OCI-LY3 (cell line): ENCODE measurements at regions not wholly inside any gene's neighbourhood (a gene's known extent, or its start where the extent isn't known, plus 50 kb on each side); places are given as distances from the start of the nearest gene placed in this dataset.

Source experiments
- H2AFZ ChIP-seq: fragments of 200-600, 300-600 bp; shearing (Covaris generic); 2 replicates; pipeline ENCODE4 v1.6.0; 2014; ENCODE audit warnings: antibody characterized with exemption, low read depth, low read length
- H3K27ac ChIP-seq: fragments of 200-600, 300-600 bp; sonication (generic); 2 replicates; pipeline ENCODE4 v1.5.1; 2014; ENCODE audit warnings: mild to moderate bottlenecking, low read length, moderate library complexity, mixed read lengths
- H3K27me3 ChIP-seq: fragments of 200-600, 300-600 bp; sonication (generic); 2 replicates; pipeline ENCODE4 v1.6.1; 2014; ENCODE audit warnings: low read depth, low read length, mixed read lengths
- H3K36me3 ChIP-seq: fragments of 200-600, 300-600 bp; sonication (generic); replicated peaks from 2 replicates; pipeline ENCODE3; 2014; ENCODE audit warnings: low read depth, low read length, mixed read lengths
- H3K4me1 ChIP-seq: fragments of 300-600, 200-600 bp; sonication (generic); 2 replicates; pipeline ENCODE4 v1.6.1; 2014; ENCODE audit warnings: low read length, mixed read lengths
- H3K4me2 ChIP-seq: fragments of 200-600, 300-600 bp; sonication (generic); 2 replicates; pipeline ENCODE4 v1.6.1; 2014; ENCODE audit warnings: low read length, mixed read lengths
- H3K4me3 ChIP-seq: fragments of 300-600, 200-600 bp; sonication (generic); 2 replicates; pipeline ENCODE4 v1.5.1; 2014; ENCODE audit warnings: antibody characterized with exemption, mild to moderate bottlenecking, low read length, moderate library complexity
- H3K79me2 ChIP-seq: fragments of 300-600, 200-600 bp; shearing (Covaris generic); 2 replicates; pipeline ENCODE4 v1.6.1; 2014; ENCODE audit warnings: mild to moderate bottlenecking, low read length, mixed read lengths
- H3K9ac ChIP-seq: fragments of 300-600, 200-600 bp; shearing (Covaris generic); 2 replicates; pipeline ENCODE4 v1.6.0; 2014; ENCODE audit warnings: mild to moderate bottlenecking, low read length, moderate library complexity
- H3K9me3 ChIP-seq: fragments of 200-600, 300-600 bp; shearing (Covaris generic); 2 replicates; pipeline ENCODE4 v1.6.1; 2014; ENCODE audit warnings: low read length, mixed read lengths; ENCODE audit not compliant: insufficient read depth
- H4K20me1 ChIP-seq: fragments of 200-600, 300-600 bp; sonication (generic); 2 replicates; pipeline ENCODE4 v1.6.1; 2016; ENCODE audit warnings: low read length, mixed read lengths; ENCODE audit not compliant: insufficient read depth
- EZH2phosphoT487 ChIP-seq: fragments of 200-600 bp; shearing (Covaris generic); IDR thresholded peaks from 2 replicates; pipeline ENCODE4 v1.6.1; 2018; ENCODE audit warnings: antibody characterized with exemption, mixed run types, low read depth
- TF ChIP-seq, protein P1 (sequence below): fragments of 200-600, 300-600 bp; sonication (generic); IDR thresholded peaks from 2 replicates; pipeline ENCODE4 v1.5.1; 2014; ENCODE audit warnings: antibody characterized with exemption, low read length, low read depth

DNA sequence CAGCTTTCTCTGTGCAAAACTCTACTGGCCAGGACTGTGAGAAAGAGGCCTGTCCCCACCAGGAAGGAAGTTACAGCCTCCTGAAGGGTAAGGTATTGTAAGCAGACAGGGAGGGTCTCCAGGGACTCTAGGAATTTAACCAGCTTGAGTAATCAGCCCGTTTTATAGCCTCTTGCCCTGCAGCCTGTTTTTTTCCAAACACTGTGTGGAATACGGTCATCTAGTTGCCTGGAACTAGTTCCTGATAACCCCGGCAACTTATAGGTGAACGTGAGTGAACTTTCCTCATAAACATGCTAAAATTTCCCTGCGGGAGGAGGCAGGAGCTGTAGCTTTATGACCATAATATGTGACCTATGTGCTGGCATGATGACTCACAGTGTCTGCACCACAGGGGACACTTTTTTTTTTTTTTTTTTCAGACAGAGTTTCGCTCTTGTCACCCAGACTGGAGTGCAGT lies 60.1 kb upstream of the DAZL start:
- no peak overlapping the region for H3K9ac ChIP-seq
- no peaks in the 10 kb centered on the region for H3K4me1 ChIP-seq
- H2AFZ ChIP-seq = no peak overlapping the region

DNA sequence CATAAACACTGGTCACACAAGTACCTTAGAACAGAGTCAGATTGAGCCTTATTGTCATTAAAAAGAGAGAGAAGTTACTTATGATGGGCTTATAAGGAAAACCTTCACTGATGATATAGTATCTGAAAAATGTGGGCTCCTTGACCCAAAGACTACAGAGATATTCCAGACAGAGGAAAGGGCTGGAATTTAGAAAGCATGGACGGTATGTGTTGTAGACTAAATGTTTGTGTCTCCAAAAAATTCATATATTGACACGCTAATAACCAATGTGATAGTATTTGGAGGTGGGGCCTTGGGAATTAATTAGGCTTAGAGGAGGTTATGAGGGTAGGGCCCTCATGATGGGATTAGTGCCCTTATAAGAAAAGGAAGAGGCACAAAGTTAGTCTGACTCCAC lies 61.0 kb upstream of the DAZL start:
- Histone ChIP-seq H3K9ac (no peak overlapping the region), H3K79me2 (no peaks in the 10 kb centered on the region), H3K9me3 (no peaks in the 10 kb centered on the region), H3K4me1 (no peaks in the 10 kb centered on the region), H3K27me3 (peaks cover 13% of the 10 kb centered on the region; the same call in 1 of the 2 replicates), H3K4me2 (no peak overlapping the region), H3K4me3 (no peak overlapping the region), H3K36me3 (no peaks in the 10 kb centered on the region), H3K27ac (no peak overlapping the region), H4K20me1 (no peaks in the 10 kb centered on the region), H2AFZ (no peak overlapping the region)
- TF ChIP-seq EZH2phosphoT487 = no peak
- TF ChIP-seq, protein P1, sequence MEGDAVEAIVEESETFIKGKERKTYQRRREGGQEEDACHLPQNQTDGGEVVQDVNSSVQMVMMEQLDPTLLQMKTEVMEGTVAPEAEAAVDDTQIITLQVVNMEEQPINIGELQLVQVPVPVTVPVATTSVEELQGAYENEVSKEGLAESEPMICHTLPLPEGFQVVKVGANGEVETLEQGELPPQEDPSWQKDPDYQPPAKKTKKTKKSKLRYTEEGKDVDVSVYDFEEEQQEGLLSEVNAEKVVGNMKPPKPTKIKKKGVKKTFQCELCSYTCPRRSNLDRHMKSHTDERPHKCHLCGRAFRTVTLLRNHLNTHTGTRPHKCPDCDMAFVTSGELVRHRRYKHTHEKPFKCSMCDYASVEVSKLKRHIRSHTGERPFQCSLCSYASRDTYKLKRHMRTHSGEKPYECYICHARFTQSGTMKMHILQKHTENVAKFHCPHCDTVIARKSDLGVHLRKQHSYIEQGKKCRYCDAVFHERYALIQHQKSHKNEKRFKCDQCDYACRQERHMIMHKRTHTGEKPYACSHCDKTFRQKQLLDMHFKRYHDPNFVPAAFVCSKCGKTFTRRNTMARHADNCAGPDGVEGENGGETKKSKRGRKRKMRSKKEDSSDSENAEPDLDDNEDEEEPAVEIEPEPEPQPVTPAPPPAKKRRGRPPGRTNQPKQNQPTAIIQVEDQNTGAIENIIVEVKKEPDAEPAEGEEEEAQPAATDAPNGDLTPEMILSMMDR = no peak

More for the DNA sequence above, 60.1 kb upstream of the DAZL start:
- Histone ChIP-seq H3K27ac (no peak overlapping the region), H3K4me2 (no peak overlapping the region), H3K36me3 (no peaks in the 10 kb centered on the region), H3K79me2 (no peaks in the 10 kb centered on the region), H3K27me3 (peaks cover 13% of the 10 kb centered on the region; the same call in 1 of the 2 replicates), H3K9me3 (no peaks in the 10 kb centered on the region), H3K4me3 (no peak overlapping the region), H4K20me1 (no peaks in the 10 kb centered on the region)
- TF ChIP-seq, protein P1 = no peak
- TF ChIP-seq EZH2phosphoT487 = no peak

DNA sequence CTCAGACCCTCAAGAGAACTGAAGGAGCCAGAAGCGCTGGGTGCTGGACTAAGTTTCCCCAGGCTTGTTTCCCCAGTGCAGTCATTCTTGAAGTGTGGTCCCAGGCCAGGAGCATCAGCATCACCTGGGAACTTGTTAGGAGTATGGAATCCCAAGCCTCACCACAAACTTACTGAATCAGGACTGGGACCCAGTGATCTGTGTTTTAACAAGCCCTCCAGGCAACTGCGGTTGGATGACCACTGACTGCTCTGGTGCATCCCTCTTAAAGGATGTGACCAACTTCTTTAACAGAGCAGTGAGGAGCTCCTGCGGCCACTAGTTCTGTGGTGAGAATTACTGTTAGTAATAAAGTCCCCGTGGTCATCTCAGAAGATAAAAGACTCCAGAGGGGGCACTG lies 62.4 kb upstream of the DAZL start:
- no peaks in the 10 kb centered on the region for H3K79me2 ChIP-seq
- no peaks in the 10 kb centered on the region for H4K20me1 ChIP-seq

DNA sequence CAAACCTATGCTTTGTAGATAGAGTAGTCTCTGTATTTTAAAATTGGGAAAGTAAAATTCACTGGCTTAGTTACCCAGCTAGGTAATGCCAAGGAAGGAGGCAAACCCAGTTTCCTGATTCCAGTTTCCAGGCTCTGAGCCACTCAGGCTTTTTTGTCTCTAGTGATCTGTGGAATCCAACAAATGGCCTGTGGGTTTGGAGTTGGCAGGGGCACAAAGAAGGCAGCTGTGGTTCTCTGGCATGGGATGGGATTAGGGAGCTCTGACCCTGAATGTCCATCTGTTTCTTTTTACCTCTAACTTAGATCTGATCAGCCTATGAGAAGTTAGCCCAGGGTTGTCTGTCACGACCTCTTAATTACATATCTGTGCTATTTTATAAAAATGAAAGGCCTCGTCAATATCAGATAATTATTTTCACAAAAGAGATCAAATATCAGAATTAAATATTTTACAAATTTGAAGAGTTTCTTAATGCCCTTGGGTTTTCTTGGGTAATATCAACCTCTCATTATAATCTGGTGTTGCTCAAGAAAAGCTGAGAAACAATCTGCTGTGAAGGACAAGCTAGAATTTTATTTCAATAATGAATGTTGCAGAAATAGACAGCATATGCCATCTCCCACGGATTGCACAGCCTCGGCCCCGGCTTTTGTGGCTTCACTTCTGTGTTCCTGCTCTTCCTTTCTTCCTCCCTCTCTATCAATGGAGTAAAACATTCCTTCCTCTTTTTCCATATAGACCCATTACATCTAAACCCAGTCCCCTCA lies 63.7 kb upstream of the DAZL start:
- Histone ChIP-seq H3K79me2 (no peaks in the 10 kb centered on the region), H3K9ac (no peak overlapping the region), H3K27ac (no peak overlapping the region), H4K20me1 (no peaks in the 10 kb centered on the region), H3K27me3 (peaks cover 2% of the 10 kb centered on the region; the same call in 1 of the 2 replicates), H3K4me1 (no peaks in the 10 kb centered on the region), H3K9me3 (no peaks in the 10 kb centered on the region), H2AFZ (no peak overlapping the region), H3K4me2 (no peak overlapping the region), H3K4me3 (no peak overlapping the region), H3K36me3 (no peaks in the 10 kb centered on the region)
- TF ChIP-seq EZH2phosphoT487 = no peak
- TF ChIP-seq, protein P1 = no peak

More for the DNA sequence above, 62.4 kb upstream of the DAZL start:
- Histone ChIP-seq H3K4me2 (no peak overlapping the region), H3K9ac (no peak overlapping the region), H3K27me3 (peaks cover 13% of the 10 kb centered on the region; the same call in 1 of the 2 replicates), H3K36me3 (no peaks in the 10 kb centered on the region), H3K9me3 (no peaks in the 10 kb centered on the region), H3K27ac (no peak overlapping the region), H3K4me3 (no peak overlapping the region), H2AFZ (no peak overlapping the region), H3K4me1 (no peaks in the 10 kb centered on the region)
- TF ChIP-seq EZH2phosphoT487 = no peak
- TF ChIP-seq, protein P1 = no peak
